HEK293 (cell line): ENCODE measurements at regions not wholly inside any gene's neighbourhood (a gene's known extent, or its start where the extent isn't known, plus 50 kb on each side); places are given as distances from the start of the nearest gene placed in this dataset.

Source experiments
- GLIS2 ChIP-seq: fragments of 450-650 bp; formaldehyde crosslinking; IDR thresholded peaks from 2 replicates; pipeline ENCODE4 v1.5.1; 2016; ENCODE audit warnings: missing biosample characterization, missing genetic modification characterization
- KLF8 ChIP-seq: fragments of 450-650 bp; formaldehyde crosslinking; IDR thresholded peaks from 2 replicates; pipeline ENCODE4 v1.5.1; 2016; ENCODE audit warnings: missing biosample characterization, missing genetic modification characterization
- KLF9 ChIP-seq: fragments of 450-650 bp; formaldehyde crosslinking; IDR thresholded peaks from 2 replicates; pipeline ENCODE4 v1.5.1; 2016; ENCODE audit warnings: missing biosample characterization, missing genetic modification characterization, low read depth
- YY1 ChIP-seq: fragments of 450-650 bp; formaldehyde crosslinking; IDR thresholded peaks from 2 replicates; pipeline ENCODE4 v1.5.1; 2018; ENCODE audit warnings: missing biosample characterization, missing genetic modification characterization
- YY2 ChIP-seq: fragments of 450-650 bp; formaldehyde crosslinking; IDR thresholded peaks from 2 replicates; pipeline ENCODE4 v1.5.1; 2016; ENCODE audit warnings: missing biosample characterization, missing genetic modification characterization
- ZFP37 ChIP-seq: fragments of 450-650 bp; formaldehyde crosslinking; IDR thresholded peaks from 2 replicates; pipeline ENCODE4 v1.5.1; 2016; ENCODE audit warnings: missing biosample characterization, missing genetic modification characterization
- ZFP69B ChIP-seq: fragments of 450-650 bp; formaldehyde crosslinking; IDR thresholded peaks from 2 replicates; pipeline ENCODE4 v1.5.1; 2016; ENCODE audit warnings: missing biosample characterization, missing genetic modification characterization
- ZNF146 ChIP-seq: fragments of 450-650 bp; formaldehyde crosslinking; IDR thresholded peaks from 2 replicates; pipeline ENCODE4 v1.5.1; 2016; ENCODE audit warnings: missing biosample characterization, missing genetic modification characterization
- ZNF16 ChIP-seq: fragments of 450-650 bp; formaldehyde crosslinking; IDR thresholded peaks from 2 replicates; pipeline ENCODE4 v1.5.1; 2016; ENCODE audit warnings: low read depth, missing biosample characterization, missing genetic modification characterization
- ZNF169 ChIP-seq: fragments of 450-650 bp; formaldehyde crosslinking; IDR thresholded peaks from 2 replicates; pipeline ENCODE4 v1.5.1; 2016; ENCODE audit warnings: missing biosample characterization, missing genetic modification characterization
- ZNF24 ChIP-seq: fragments of 450-650 bp; formaldehyde crosslinking; IDR thresholded peaks from 2 replicates; pipeline ENCODE4 v1.5.1; 2016; ENCODE audit warnings: missing biosample characterization, missing genetic modification characterization
- ZNF529 ChIP-seq: fragments of 450-650 bp; formaldehyde crosslinking; IDR thresholded peaks from 2 replicates; pipeline ENCODE4 v1.5.1; 2017; ENCODE audit warnings: missing genetic modification characterization, missing biosample characterization; ENCODE audit not compliant: insufficient replicate concordance
- ZNF544 ChIP-seq: fragments of 450-650 bp; formaldehyde crosslinking; IDR thresholded peaks from 2 replicates; pipeline ENCODE4 v1.5.0; 2017; ENCODE audit warnings: missing biosample characterization, missing genetic modification characterization
- ZNF558 ChIP-seq: fragments of 450-650 bp; formaldehyde crosslinking; IDR thresholded peaks from 2 replicates; pipeline ENCODE4 v1.5.1; 2016; ENCODE audit warnings: missing biosample characterization, missing genetic modification characterization
- ZNF701 ChIP-seq: fragments of 450-650 bp; formaldehyde crosslinking; IDR thresholded peaks from 2 replicates; pipeline ENCODE4 v1.5.1; 2016; ENCODE audit warnings: missing biosample characterization, missing genetic modification characterization
- ZNF707 ChIP-seq: fragments of 450-650 bp; formaldehyde crosslinking; IDR thresholded peaks from 2 replicates; pipeline ENCODE4 v1.5.1; 2016; ENCODE audit warnings: missing biosample characterization, missing genetic modification characterization
- ZNF747 ChIP-seq: fragments of 450-650 bp; formaldehyde crosslinking; IDR thresholded peaks from 2 replicates; pipeline ENCODE4 v1.5.1; 2016; ENCODE audit warnings: missing biosample characterization, missing genetic modification characterization
- TF ChIP-seq, protein P1 (sequence below): fragments of 450-650 bp; formaldehyde crosslinking; IDR thresholded peaks from 2 replicates; pipeline ENCODE4 v1.5.1; 2016; ENCODE audit warnings: missing biosample characterization, missing genetic modification characterization
- TF ChIP-seq, protein P2 (sequence below): fragments of 450-650 bp; formaldehyde crosslinking; IDR thresholded peaks from 2 replicates; pipeline ENCODE4 v1.5.1; 2016; ENCODE audit warnings: missing biosample characterization, missing genetic modification characterization
- TF ChIP-seq, protein P3 (sequence below): fragments of 450-650 bp; formaldehyde crosslinking; conservative IDR thresholded peaks from 2 replicates; pipeline ENCODE4 v1.5.1; 2016; ENCODE audit warnings: low read depth, missing biosample characterization, missing genetic modification characterization
- TF ChIP-seq, protein P4 (sequence below): fragments of 450-650 bp; formaldehyde crosslinking; IDR thresholded peaks from 2 replicates; pipeline ENCODE4 v1.5.1; 2016; ENCODE audit warnings: missing biosample characterization, missing genetic modification characterization
- TF ChIP-seq, protein P5 (sequence below): fragments of 450-650 bp; formaldehyde crosslinking; IDR thresholded peaks from 2 replicates; pipeline ENCODE4 v1.5.1; 2016; ENCODE audit warnings: missing biosample characterization, missing genetic modification characterization, low read depth
- TF ChIP-seq, protein P6 (sequence below): IDR thresholded peaks from 2 replicates; pipeline ENCODE4 v1.6.1; 2011; ENCODE audit warnings: mild to moderate bottlenecking, low read depth, low read length, borderline replicate concordance

DNA sequence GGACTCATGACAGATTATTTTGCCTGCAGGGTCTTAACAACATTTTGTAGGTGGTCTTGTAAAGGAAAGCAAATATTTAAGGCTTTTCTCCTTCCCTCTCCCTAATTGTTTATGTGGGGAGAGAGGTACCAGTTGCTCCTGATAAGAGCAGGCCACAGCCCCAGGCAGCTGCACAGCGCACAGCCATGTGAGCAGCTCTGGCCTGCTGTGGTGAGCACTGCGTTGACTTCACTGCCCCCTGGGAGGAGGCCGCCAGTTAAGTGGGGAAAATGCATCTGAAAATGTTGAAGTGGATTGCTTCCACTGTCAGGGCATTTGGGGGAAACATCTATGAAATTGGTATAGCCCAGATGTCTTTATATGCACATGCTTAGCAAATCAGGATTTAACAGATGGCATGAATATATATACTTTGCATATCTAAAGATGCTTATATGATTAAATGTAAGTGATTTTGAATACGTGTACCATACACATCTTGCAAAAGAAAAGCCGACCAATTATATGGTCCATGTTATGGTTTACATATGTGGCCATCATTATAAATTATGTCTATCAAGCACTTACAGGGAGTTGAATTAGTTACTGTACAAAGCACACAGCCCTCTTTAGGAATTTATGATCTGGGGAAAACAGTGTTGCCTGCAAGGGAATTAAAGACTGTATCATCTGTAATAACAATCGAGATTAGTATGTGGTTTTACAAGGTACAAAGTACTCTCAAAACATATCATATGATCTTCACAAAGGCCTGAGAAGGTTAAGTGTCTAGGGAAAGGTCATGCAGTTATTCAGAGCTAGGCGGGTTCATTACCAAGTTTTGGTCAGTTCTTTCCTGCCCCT, 132.1 kb downstream of the RHOU start (continued):
- TF ChIP-seq ZFP69B (tag by site-specific recombination) (no peak), ZNF747 (tag by site-specific recombination) (no peak), KLF8 (no peak), GLIS2 (tag by site-specific recombination) (peak; percentile 68; the same call in 1 of the 2 replicates), ZNF529 (no peak), ZNF707 (tag by site-specific recombination) (no peak), YY2 (tag by site-specific recombination) (no peak), ZNF544 (no peak), ZNF169 (tag by site-specific recombination) (no peak), ZFP37 (tag by site-specific recombination) (no peak), ZNF146 (tag by site-specific recombination) (no peak), ZNF558 (tag by site-specific recombination) (no peak), KLF9 (tag by site-specific recombination) (no peak), ZNF16 (no peak), YY1 (tag by site-specific recombination) (no peak; the same call in 1 of the 2 replicates), ZNF24 (tag by site-specific recombination) (0 out of 2 replicates have a peak, but pooled peaks have one; percentile 8), ZNF701 (tag by site-specific recombination) (no peak)
- TF ChIP-seq, protein P1, sequence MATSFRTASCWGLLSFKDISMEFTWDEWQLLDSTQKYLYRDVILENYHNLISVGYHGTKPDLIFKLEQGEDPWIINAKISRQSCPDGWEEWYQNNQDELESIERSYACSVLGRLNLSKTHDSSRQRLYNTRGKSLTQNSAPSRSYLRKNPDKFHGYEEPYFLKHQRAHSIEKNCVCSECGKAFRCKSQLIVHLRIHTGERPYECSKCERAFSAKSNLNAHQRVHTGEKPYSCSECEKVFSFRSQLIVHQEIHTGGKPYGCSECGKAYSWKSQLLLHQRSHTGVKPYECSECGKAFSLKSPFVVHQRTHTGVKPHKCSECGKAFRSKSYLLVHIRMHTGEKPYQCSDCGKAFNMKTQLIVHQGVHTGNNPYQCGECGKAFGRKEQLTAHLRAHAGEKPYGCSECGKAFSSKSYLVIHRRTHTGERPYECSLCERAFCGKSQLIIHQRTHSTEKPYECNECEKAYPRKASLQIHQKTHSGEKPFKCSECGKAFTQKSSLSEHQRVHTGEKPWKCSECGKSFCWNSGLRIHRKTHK (tag by site-specific recombination): no peak
- TF ChIP-seq, protein P2, sequence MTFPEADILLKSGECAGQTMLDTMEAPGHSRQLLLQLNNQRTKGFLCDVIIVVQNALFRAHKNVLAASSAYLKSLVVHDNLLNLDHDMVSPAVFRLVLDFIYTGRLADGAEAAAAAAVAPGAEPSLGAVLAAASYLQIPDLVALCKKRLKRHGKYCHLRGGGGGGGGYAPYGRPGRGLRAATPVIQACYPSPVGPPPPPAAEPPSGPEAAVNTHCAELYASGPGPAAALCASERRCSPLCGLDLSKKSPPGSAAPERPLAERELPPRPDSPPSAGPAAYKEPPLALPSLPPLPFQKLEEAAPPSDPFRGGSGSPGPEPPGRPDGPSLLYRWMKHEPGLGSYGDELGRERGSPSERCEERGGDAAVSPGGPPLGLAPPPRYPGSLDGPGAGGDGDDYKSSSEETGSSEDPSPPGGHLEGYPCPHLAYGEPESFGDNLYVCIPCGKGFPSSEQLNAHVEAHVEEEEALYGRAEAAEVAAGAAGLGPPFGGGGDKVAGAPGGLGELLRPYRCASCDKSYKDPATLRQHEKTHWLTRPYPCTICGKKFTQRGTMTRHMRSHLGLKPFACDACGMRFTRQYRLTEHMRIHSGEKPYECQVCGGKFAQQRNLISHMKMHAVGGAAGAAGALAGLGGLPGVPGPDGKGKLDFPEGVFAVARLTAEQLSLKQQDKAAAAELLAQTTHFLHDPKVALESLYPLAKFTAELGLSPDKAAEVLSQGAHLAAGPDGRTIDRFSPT (tag by site-specific recombination): no peak
- TF ChIP-seq, protein P3, sequence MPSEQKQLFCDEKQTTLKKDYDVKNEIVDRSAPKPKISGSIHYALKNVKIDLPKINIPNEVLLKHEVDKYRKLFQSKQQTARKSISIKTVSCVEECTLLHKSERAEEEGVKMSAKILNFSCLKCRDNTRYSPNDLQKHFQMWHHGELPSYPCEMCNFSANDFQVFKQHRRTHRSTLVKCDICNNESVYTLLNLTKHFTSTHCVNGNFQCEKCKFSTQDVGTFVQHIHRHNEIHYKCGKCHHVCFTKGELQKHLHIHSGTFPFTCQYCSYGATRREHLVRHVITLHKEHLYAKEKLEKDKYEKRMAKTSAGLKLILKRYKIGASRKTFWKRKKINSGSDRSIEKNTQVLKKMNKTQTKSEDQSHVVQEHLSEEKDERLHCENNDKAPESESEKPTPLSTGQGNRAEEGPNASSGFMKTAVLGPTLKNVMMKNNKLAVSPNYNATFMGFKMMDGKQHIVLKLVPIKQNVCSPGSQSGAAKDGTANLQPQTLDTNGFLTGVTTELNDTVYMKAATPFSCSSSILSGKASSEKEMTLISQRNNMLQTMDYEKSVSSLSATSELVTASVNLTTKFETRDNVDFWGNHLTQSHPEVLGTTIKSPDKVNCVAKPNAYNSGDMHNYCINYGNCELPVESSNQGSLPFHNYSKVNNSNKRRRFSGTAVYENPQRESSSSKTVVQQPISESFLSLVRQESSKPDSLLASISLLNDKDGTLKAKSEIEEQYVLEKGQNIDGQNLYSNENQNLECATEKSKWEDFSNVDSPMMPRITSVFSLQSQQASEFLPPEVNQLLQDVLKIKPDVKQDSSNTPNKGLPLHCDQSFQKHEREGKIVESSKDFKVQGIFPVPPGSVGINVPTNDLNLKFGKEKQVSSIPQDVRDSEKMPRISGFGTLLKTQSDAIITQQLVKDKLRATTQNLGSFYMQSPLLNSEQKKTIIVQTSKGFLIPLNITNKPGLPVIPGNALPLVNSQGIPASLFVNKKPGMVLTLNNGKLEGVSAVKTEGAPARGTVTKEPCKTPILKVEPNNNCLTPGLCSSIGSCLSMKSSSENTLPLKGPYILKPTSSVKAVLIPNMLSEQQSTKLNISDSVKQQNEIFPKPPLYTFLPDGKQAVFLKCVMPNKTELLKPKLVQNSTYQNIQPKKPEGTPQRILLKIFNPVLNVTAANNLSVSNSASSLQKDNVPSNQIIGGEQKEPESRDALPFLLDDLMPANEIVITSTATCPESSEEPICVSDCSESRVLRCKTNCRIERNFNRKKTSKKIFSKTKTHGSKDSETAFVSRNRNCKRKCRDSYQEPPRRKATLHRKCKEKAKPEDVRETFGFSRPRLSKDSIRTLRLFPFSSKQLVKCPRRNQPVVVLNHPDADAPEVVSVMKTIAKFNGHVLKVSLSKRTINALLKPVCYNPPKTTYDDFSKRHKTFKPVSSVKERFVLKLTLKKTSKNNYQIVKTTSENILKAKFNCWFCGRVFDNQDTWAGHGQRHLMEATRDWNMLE: no peak
- TF ChIP-seq, protein P4, sequence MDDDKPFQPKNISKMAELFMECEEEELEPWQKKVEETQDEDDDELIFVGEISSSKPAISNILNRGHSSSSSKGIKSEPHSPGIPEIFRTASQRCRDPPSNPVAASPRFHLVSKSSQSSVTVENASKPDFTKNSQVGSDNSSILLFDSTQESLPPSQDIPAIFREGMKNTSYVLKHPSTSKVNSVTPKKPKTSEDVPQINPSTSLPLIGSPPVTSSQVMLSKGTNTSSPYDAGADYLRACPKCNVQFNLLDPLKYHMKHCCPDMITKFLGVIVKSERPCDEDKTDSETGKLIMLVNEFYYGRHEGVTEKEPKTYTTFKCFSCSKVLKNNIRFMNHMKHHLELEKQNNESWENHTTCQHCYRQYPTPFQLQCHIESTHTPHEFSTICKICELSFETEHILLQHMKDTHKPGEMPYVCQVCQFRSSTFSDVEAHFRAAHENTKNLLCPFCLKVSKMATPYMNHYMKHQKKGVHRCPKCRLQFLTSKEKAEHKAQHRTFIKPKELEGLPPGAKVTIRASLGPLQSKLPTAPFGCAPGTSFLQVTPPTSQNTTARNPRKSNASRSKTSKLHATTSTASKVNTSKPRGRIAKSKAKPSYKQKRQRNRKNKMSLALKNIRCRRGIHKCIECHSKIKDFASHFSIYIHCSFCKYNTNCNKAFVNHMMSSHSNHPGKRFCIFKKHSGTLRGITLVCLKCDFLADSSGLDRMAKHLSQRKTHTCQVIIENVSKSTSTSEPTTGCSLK (tag by site-specific recombination): no peak
- TF ChIP-seq, protein P5, sequence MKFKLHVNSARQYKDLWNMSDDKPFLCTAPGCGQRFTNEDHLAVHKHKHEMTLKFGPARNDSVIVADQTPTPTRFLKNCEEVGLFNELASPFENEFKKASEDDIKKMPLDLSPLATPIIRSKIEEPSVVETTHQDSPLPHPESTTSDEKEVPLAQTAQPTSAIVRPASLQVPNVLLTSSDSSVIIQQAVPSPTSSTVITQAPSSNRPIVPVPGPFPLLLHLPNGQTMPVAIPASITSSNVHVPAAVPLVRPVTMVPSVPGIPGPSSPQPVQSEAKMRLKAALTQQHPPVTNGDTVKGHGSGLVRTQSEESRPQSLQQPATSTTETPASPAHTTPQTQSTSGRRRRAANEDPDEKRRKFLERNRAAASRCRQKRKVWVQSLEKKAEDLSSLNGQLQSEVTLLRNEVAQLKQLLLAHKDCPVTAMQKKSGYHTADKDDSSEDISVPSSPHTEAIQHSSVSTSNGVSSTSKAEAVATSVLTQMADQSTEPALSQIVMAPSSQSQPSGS (tag by site-specific recombination): no peak
- TF ChIP-seq, protein P6, sequence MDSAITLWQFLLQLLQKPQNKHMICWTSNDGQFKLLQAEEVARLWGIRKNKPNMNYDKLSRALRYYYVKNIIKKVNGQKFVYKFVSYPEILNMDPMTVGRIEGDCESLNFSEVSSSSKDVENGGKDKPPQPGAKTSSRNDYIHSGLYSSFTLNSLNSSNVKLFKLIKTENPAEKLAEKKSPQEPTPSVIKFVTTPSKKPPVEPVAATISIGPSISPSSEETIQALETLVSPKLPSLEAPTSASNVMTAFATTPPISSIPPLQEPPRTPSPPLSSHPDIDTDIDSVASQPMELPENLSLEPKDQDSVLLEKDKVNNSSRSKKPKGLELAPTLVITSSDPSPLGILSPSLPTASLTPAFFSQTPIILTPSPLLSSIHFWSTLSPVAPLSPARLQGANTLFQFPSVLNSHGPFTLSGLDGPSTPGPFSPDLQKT: no peak
